ENCODE measurements at regions not wholly inside any gene's neighbourhood (a gene's known extent, or its start where the extent isn't known, plus 50 kb on each side); places are given as distances from the start of the nearest gene placed in this dataset.
A peak's percentile ranks its signal among the peaks of the same experiment; 100 is the strongest.

DNA sequence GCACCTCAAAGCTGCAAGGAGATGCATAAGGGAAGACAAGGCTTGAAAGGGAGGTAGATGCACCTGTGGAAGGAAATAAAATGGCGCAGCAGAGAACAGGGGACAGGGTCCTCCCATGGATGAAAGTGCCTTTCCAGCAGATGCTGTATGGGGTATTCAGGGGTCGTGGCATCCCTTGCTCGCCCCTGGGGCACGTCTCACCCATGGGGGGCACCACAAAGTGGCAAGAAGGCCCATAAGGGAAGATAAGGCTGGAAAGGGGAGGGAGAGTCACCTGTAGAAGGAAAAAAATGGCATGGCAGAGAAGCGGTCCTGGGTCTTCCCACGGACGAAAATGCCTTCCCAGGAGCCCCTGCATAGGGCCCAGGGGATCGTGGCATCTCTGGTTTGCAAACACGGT lies 265.1 kb downstream of the ALG10 start:
- Histone ChIP-seq H3K4me3 (no peak overlapping the region), H3K27me3 (no peaks in the 10 kb centered on the region), H3K9me3 (peaks cover 3 to 50% (median 37%) of the 10 kb centered on the region in 3 donors), H3K27ac (no peak overlapping the region), H3K36me3 (no peaks in the 10 kb centered on the region), H3K4me1 (no peaks in the 10 kb centered on the region)
- DNase-seq = peak in 1 of 2 donors; percentile 51
- intact Hi-C loops (cut with DNase I; ENCODE audit: low total_unique reads) = no loop called here
- TF ChIP-seq, protein P1, sequence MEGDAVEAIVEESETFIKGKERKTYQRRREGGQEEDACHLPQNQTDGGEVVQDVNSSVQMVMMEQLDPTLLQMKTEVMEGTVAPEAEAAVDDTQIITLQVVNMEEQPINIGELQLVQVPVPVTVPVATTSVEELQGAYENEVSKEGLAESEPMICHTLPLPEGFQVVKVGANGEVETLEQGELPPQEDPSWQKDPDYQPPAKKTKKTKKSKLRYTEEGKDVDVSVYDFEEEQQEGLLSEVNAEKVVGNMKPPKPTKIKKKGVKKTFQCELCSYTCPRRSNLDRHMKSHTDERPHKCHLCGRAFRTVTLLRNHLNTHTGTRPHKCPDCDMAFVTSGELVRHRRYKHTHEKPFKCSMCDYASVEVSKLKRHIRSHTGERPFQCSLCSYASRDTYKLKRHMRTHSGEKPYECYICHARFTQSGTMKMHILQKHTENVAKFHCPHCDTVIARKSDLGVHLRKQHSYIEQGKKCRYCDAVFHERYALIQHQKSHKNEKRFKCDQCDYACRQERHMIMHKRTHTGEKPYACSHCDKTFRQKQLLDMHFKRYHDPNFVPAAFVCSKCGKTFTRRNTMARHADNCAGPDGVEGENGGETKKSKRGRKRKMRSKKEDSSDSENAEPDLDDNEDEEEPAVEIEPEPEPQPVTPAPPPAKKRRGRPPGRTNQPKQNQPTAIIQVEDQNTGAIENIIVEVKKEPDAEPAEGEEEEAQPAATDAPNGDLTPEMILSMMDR (IDR thresholded peaks at IDR 0.05) = no peak

DNA sequence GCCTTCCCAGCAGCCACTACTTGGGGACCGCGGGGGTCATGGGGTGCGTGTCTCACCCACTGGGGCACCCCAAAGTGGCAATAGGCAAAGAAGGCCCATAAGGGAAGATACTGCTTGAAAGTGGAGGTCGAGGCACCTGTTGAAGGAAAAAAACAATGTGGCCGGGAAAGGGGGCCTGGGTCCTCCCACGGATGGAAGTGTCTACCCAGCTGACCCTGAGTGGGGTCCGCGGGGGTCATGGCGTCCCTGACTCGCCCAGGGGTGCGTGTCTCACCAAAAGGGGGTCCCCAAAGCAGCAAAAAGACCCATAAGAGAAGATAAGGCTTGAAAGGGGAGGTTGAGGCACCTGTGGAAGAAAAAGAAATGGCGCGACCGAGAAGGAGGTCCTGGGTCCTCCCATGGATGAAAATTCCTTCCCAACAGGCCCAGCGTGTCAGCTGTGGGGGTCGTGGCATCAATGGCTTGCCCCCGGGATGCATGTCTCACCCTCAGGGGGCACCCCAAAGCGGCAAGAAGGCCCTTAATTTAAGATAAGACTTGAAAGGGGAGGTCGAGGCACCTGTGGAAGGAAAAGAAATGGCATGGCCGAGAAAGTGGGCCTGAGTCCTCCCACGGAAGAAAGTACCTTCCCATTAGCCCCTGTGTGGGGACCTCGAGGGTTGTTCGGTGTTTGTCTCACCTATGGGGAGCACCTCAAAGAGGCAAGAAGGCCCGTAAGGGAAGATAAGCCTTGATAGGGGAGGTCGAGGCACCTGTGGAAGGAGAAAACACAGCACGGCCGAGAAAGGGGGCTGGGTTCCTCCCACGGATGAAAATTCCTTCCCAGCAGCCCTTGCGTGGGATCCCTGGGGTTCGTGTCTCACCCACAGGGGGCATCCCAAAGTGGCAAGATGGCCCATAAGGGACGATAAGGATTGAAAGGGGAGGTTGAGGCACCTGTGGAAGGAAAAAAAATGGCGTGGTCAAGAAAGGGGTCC lies 266.0 kb downstream of the ALG10 start:
- Histone ChIP-seq H3K9me3 (peaks cover 3 to 49% (median 33%) of the 10 kb centered on the region in 3 donors), H3K27me3 (no peaks in the 10 kb centered on the region), H3K4me1 (no peaks in the 10 kb centered on the region), H3K27ac (no peak overlapping the region), H3K36me3 (no peaks in the 10 kb centered on the region), H3K4me3 (no peak overlapping the region)
- TF ChIP-seq, protein P1 (IDR thresholded peaks at IDR 0.05) = no peak
- intact Hi-C loops (cut with DNase I; ENCODE audit: low total_unique reads) = no loop called here
- DNase-seq = peak in 1 of 2 donors; percentile 47

DNA sequence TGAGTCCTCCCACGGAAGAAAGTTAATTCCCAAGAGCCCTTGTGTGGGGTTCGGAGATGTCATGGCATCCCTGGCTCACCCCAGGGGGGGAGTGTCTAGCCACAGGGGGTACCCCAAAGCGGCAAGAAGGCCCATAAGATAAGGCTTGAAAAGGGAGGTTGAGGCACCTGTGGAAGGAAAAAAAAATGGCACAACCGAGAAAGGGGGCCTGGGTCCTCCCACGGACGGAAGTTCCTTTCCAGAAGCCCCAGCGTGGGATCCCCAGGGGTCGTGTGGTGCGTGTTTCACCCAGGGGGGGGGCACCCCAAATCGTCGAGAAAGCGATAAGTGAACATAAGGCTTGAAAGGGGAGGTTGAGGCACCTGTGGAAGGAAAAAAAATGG lies 266.7 kb downstream of the ALG10 start:
- peaks cover 3 to 43% (median 30%) of the 10 kb centered on the region in 3 donors for H3K9me3 ChIP-seq

DNA sequence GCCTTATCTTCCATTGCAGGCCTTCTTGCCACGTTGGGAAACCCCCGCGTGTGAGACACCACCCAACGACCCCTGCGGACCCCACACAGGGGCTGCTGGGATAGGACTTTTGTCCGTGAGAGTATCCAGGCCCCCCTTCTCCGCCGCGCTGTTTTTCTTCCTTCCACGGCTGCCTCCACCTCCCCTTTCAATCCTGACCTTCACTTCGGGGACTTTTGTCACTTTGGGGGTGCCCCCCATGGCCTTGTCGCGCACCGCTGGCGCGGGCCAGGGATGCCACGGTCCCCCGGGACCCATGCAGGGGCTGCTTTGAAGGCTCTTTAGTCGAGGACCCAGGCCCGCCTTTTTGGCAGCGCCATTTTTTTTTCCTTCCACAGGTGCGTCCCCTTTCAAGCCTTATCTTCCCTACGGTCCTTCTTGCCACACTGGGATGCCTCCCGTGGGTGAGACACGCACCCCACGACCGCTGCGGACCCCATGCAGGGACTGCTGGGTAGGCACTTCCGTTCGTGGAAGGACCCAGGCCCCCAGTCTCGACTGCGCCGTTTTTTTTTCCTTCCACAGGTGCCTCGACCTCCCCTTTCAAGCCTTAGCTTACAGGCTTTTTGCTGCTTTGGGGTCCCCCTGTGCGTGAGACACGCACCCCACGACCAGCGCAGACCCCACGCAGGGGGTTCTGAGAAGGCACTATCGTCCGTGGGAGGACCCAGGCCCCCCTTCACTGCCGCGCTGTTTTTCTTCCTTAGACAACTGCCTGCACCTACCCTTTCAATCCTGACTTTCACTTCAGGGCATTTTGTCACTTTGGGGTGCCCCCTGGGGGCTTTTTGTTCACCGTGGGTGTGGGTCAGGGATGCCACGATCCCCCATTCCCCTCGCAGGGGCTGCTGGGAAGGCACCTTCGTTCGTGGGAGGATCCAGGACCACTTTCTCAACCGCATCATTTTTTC lies 267.4 kb downstream of the ALG10 start:
- intact Hi-C loops (cut with DNase I; ENCODE audit: low total_unique reads) = no loop called here
- Histone ChIP-seq H3K27ac (no peak overlapping the region), H3K4me3 (no peak overlapping the region), H3K4me1 (no peaks in the 10 kb centered on the region), H3K9me3 (peaks cover 3 to 39% (median 30%) of the 10 kb centered on the region in 3 donors), H3K27me3 (no peaks in the 10 kb centered on the region), H3K36me3 (no peaks in the 10 kb centered on the region)
- TF ChIP-seq, protein P1 (IDR thresholded peaks at IDR 0.05) = no peak
- peak in 1 of 2 donors; percentile 55 for DNase-seq

More for the DNA sequence above, 266.7 kb downstream of the ALG10 start:
- H3K4me1 ChIP-seq = no peaks in the 10 kb centered on the region
- intact Hi-C loops (cut with DNase I; ENCODE audit: low total_unique reads) = no loop called here
- DNase-seq = no peak
- TF ChIP-seq, protein P1 (IDR thresholded peaks at IDR 0.05) = no peak
- no peaks in the 10 kb centered on the region for H3K36me3 ChIP-seq
- no peak overlapping the region for H3K4me3 ChIP-seq
- H3K27me3 ChIP-seq = no peaks in the 10 kb centered on the region
- no peak overlapping the region for H3K27ac ChIP-seq

DNA sequence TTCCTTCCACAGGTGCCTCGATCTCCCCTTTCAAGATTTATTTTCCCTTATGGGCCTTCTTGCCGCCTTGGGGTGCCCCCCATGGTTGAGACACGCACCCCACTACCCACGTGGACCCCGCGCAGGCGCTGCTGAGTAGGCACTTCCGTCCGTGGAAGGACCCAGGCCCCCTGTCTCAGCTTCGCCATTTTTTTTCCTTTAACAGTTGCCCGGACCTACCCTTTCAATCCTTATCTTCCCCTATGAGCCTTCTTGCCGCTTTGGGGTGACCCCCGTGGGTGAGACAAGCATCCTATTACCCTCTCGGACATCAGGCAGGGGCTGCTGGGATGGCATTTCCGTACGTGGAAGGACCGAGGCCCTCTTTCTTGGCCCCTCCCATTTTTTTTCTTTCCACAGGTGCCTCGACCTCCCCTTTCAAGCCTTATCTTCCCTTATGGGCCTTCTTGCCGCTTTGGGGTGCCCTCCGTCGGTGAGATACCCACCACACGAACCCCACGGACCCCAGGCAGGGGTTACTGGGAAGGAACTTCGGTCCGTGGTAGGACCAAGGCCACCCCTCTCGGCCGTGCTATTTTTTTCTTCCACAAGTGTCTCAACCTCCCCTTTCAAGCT lies 268.2 kb downstream of the ALG10 start:
- no peak for DNase-seq
- no peak overlapping the region for H3K27ac ChIP-seq
- no peaks in the 10 kb centered on the region for H3K4me1 ChIP-seq
- H3K9me3 ChIP-seq = peaks cover 3 to 32% (median 24%) of the 10 kb centered on the region in 3 donors
- H3K36me3 ChIP-seq = no peaks in the 10 kb centered on the region
- H3K27me3 ChIP-seq = peaks cover 0 to 6% of the 10 kb centered on the region in 2 donors
- no peak overlapping the region for H3K4me3 ChIP-seq
- TF ChIP-seq, protein P1 (IDR thresholded peaks at IDR 0.05) = no peak
- intact Hi-C loops (cut with DNase I; ENCODE audit: low total_unique reads) = no loop called here

Measured in tibial artery (tissue), 4 donors.